ENCODE measurements at regions not wholly inside any gene's neighbourhood (a gene's known extent, or its start where the extent isn't known, plus 50 kb on each side); places are given as distances from the start of the nearest gene placed in this dataset.

DNA sequence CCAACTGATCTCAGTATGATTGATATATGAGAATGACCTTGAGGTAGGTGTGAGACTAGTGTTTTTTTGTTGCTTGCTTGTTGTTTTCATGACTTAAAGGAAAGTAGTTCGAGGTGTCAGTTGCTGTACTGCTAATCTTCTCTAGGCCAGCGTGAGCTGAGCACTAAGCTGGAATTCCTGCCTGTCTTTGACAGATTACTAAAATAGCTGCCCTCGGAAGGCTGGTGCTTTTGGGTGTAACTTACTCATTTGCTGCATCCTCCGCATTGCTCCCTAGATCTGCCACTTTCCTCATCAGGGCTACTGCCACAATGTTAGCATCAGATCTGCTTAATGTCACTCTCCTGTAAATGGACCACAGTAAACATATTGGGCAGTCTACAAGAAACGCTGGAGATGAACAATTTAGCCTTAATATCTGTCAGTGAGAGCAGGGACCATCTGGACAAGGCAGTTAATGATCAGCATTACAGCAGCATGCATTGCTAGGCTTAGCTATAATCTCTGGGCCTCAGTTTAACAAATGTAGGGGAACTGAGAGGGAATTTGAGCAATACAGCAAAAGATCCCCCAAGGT, 106.6 kb upstream of the CDH6 start (continued):
- TF ChIP-seq, protein P1, sequence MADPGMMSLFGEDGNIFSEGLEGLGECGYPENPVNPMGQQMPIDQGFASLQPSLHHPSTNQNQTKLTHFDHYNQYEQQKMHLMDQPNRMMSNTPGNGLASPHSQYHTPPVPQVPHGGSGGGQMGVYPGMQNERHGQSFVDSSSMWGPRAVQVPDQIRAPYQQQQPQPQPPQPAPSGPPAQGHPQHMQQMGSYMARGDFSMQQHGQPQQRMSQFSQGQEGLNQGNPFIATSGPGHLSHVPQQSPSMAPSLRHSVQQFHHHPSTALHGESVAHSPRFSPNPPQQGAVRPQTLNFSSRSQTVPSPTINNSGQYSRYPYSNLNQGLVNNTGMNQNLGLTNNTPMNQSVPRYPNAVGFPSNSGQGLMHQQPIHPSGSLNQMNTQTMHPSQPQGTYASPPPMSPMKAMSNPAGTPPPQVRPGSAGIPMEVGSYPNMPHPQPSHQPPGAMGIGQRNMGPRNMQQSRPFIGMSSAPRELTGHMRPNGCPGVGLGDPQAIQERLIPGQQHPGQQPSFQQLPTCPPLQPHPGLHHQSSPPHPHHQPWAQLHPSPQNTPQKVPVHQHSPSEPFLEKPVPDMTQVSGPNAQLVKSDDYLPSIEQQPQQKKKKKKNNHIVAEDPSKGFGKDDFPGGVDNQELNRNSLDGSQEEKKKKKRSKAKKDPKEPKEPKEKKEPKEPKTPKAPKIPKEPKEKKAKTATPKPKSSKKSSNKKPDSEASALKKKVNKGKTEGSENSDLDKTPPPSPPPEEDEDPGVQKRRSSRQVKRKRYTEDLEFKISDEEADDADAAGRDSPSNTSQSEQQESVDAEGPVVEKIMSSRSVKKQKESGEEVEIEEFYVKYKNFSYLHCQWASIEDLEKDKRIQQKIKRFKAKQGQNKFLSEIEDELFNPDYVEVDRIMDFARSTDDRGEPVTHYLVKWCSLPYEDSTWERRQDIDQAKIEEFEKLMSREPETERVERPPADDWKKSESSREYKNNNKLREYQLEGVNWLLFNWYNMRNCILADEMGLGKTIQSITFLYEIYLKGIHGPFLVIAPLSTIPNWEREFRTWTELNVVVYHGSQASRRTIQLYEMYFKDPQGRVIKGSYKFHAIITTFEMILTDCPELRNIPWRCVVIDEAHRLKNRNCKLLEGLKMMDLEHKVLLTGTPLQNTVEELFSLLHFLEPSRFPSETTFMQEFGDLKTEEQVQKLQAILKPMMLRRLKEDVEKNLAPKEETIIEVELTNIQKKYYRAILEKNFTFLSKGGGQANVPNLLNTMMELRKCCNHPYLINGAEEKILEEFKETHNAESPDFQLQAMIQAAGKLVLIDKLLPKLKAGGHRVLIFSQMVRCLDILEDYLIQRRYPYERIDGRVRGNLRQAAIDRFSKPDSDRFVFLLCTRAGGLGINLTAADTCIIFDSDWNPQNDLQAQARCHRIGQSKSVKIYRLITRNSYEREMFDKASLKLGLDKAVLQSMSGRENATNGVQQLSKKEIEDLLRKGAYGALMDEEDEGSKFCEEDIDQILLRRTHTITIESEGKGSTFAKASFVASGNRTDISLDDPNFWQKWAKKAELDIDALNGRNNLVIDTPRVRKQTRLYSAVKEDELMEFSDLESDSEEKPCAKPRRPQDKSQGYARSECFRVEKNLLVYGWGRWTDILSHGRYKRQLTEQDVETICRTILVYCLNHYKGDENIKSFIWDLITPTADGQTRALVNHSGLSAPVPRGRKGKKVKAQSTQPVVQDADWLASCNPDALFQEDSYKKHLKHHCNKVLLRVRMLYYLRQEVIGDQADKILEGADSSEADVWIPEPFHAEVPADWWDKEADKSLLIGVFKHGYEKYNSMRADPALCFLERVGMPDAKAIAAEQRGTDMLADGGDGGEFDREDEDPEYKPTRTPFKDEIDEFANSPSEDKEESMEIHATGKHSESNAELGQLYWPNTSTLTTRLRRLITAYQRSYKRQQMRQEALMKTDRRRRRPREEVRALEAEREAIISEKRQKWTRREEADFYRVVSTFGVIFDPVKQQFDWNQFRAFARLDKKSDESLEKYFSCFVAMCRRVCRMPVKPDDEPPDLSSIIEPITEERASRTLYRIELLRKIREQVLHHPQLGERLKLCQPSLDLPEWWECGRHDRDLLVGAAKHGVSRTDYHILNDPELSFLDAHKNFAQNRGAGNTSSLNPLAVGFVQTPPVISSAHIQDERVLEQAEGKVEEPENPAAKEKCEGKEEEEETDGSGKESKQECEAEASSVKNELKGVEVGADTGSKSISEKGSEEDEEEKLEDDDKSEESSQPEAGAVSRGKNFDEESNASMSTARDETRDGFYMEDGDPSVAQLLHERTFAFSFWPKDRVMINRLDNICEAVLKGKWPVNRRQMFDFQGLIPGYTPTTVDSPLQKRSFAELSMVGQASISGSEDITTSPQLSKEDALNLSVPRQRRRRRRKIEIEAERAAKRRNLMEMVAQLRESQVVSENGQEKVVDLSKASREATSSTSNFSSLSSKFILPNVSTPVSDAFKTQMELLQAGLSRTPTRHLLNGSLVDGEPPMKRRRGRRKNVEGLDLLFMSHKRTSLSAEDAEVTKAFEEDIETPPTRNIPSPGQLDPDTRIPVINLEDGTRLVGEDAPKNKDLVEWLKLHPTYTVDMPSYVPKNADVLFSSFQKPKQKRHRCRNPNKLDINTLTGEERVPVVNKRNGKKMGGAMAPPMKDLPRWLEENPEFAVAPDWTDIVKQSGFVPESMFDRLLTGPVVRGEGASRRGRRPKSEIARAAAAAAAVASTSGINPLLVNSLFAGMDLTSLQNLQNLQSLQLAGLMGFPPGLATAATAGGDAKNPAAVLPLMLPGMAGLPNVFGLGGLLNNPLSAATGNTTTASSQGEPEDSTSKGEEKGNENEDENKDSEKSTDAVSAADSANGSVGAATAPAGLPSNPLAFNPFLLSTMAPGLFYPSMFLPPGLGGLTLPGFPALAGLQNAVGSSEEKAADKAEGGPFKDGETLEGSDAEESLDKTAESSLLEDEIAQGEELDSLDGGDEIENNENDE (IDR thresholded peaks at IDR 0.05; ENCODE audit: insufficient replicate concordance, low read length), result no peak
- TF ChIP-seq SUZ12 (IDR thresholded peaks at IDR 0.05; ENCODE audit: low read length) (no peak), TEAD4 (IDR thresholded peaks at IDR 0.05; ENCODE audit: low read depth, low read length) (no peak)

Measured in H1 (cell line).